ENCODE measurements at regions not wholly inside any gene's neighbourhood (a gene's known extent, or its start where the extent isn't known, plus 50 kb on each side); places are given as distances from the start of the nearest gene placed in this dataset.

- H3K4me3 ChIP-seq (ENCODE audit: low read depth, low read length) = no peak overlapping the region
- TF ChIP-seq CTCF (IDR thresholded peaks at IDR 0.05; ENCODE audit: low read depth, low read length) = no peak
- no peaks in the 10 kb centered on the region for H3K36me3 ChIP-seq
- H3K27me3 ChIP-seq (ENCODE audit: insufficient read depth, low read depth, severe bottlenecking) = no peaks in the 10 kb centered on the region
- DNase-seq = no peak
- no peaks in the 10 kb centered on the region for H3K9me3 ChIP-seq (ENCODE audit: severe bottlenecking)
- H3K27ac ChIP-seq = no peak overlapping the region
Observed at GRCh38 chr7:115357703-115357999, 435.8 kb downstream of the MDFIC start.

GRCh38 chr7:115356999-115357702 lies 435.3 kb downstream of the MDFIC start:
- no peak for TF ChIP-seq CTCF (IDR thresholded peaks at IDR 0.05; ENCODE audit: low read depth, low read length)
- Histone ChIP-seq H3K4me3 (ENCODE audit: low read depth, low read length) (no peak overlapping the region), H3K27me3 (ENCODE audit: insufficient read depth, low read depth, severe bottlenecking) (no peaks in the 10 kb centered on the region), H3K27ac (no peak overlapping the region), H3K36me3 (no peaks in the 10 kb centered on the region), H3K9me3 (ENCODE audit: severe bottlenecking) (no peaks in the 10 kb centered on the region)
- DNase-seq = no peak

- no peaks in the 10 kb centered on the region for H3K9me3 ChIP-seq (ENCODE audit: severe bottlenecking)
- DNase-seq = no peak
- TF ChIP-seq CTCF (IDR thresholded peaks at IDR 0.05; ENCODE audit: low read depth, low read length) = 0 out of 2 replicates have a peak, but pooled peaks have one; percentile 20
Observed at GRCh38 chr7:115356139-115356746, 434.3 kb downstream of the MDFIC start.

GRCh38 chr7:115354925-115355324 lies 433.0 kb downstream of the MDFIC start:
- Histone ChIP-seq H3K36me3 (no peaks in the 10 kb centered on the region), H3K27ac (no peak overlapping the region), H3K4me3 (ENCODE audit: low read depth, low read length) (no peak overlapping the region), H3K9me3 (ENCODE audit: severe bottlenecking) (no peaks in the 10 kb centered on the region), H3K27me3 (ENCODE audit: insufficient read depth, low read depth, severe bottlenecking) (no peaks in the 10 kb centered on the region)
- TF ChIP-seq CTCF (IDR thresholded peaks at IDR 0.05; ENCODE audit: low read depth, low read length) = no peak
- no peak for DNase-seq

More at GRCh38 chr7:115356139-115356746, 434.3 kb downstream of the MDFIC start:
- Histone ChIP-seq H3K36me3 (no peaks in the 10 kb centered on the region), H3K27me3 (ENCODE audit: insufficient read depth, low read depth, severe bottlenecking) (no peaks in the 10 kb centered on the region), H3K4me3 (ENCODE audit: low read depth, low read length) (no peak overlapping the region), H3K27ac (no peak overlapping the region)

- TF ChIP-seq CTCF (IDR thresholded peaks at IDR 0.05; ENCODE audit: low read depth, low read length) = no peak
- no peaks in the 10 kb centered on the region for H3K9me3 ChIP-seq (ENCODE audit: severe bottlenecking)
- H3K4me3 ChIP-seq (ENCODE audit: low read depth, low read length) = no peak overlapping the region
- H3K27me3 ChIP-seq (ENCODE audit: insufficient read depth, low read depth, severe bottlenecking) = no peaks in the 10 kb centered on the region
- H3K36me3 ChIP-seq = no peaks in the 10 kb centered on the region
- no peak for DNase-seq
- H3K27ac ChIP-seq = no peak overlapping the region
Observed at GRCh38 chr7:115352375-115352774, 430.5 kb downstream of the MDFIC start.

GRCh38 chr7:115350764-115351163 lies 428.9 kb downstream of the MDFIC start:
- TF ChIP-seq CTCF (IDR thresholded peaks at IDR 0.05; ENCODE audit: low read depth, low read length) = no peak
- Histone ChIP-seq H3K27ac (no peak overlapping the region), H3K9me3 (ENCODE audit: severe bottlenecking) (no peaks in the 10 kb centered on the region), H3K27me3 (ENCODE audit: insufficient read depth, low read depth, severe bottlenecking) (no peaks in the 10 kb centered on the region), H3K4me3 (ENCODE audit: low read depth, low read length) (no peak overlapping the region), H3K36me3 (no peaks in the 10 kb centered on the region)
- DNase-seq = no peak

Measured in WERI-Rb-1 (cell line).